OCI-LY1 (cell line): ENCODE measurements at regions not wholly inside any gene's neighbourhood (a gene's known extent, or its start where the extent isn't known, plus 50 kb on each side); places are given as distances from the start of the nearest gene placed in this dataset.

Experiments
- H2AFZ ChIP-seq: fragments of 200-600 bp; sonication (generic), shearing (Covaris generic); 2 replicates; pipeline ENCODE4 v1.6.0; 2014; ENCODE audit warnings: antibody characterized with exemption, mild to moderate bottlenecking, low read length
- H3F3A ChIP-seq: fragments of 200-600 bp; sonication (generic), shearing (Covaris generic); 2 replicates; pipeline ENCODE4 v1.6.0; 2014; ENCODE audit warnings: mild to moderate bottlenecking, antibody characterized with exemption, low read length, moderate library complexity; ENCODE audit not compliant: insufficient read depth
- H3K27ac ChIP-seq: fragments of 200-600 bp; sonication (generic); 2 replicates; pipeline ENCODE4 v1.5.1; 2014; ENCODE audit warnings: low read length, mixed run types, mild to moderate bottlenecking, low read depth; ENCODE audit not compliant: poor library complexity, severe bottlenecking
- H3K27me3 ChIP-seq: fragments of 200-600 bp; sonication (generic); 2 replicates; pipeline ENCODE4 v1.6.0; 2014; ENCODE audit warnings: antibody characterized with exemption, mild to moderate bottlenecking, low read length, moderate library complexity; ENCODE audit not compliant: insufficient read depth
- H3K36me3 ChIP-seq: fragments of 200-600 bp; sonication (generic); 2 replicates; pipeline ENCODE4 v1.6.1; 2014; ENCODE audit warnings: mild to moderate bottlenecking, antibody characterized with exemption, low read length, moderate library complexity, mixed read lengths; ENCODE audit not compliant: insufficient read depth
- H3K4me1 ChIP-seq: fragments of 200-600 bp; sonication (generic); 2 replicates; pipeline ENCODE4 v1.5.1; 2014; ENCODE audit warnings: mild to moderate bottlenecking, low read length, moderate library complexity; ENCODE audit not compliant: insufficient read depth, severe bottlenecking
- H3K4me2 ChIP-seq: fragments of 200-600 bp; sonication (generic), shearing (Covaris generic); 2 replicates; pipeline ENCODE4 v1.6.1; 2014; ENCODE audit warnings: low read length
- H3K4me3 ChIP-seq: fragments of 200-600 bp; sonication (generic); 2 replicates; pipeline ENCODE4 v1.5.1; 2014; ENCODE audit warnings: low read length, low read depth, mild to moderate bottlenecking, mixed read lengths; ENCODE audit not compliant: poor library complexity, severe bottlenecking
- H3K79me2 ChIP-seq: fragments of 200-600 bp; shearing (Covaris generic); 2 replicates; pipeline ENCODE4 v1.6.1; 2016; ENCODE audit warnings: mixed run types, low read length, mixed read lengths; ENCODE audit not compliant: insufficient read depth
- H3K9ac ChIP-seq: fragments of 200-600 bp; sonication (generic), shearing (Covaris generic); 2 replicates; pipeline ENCODE4 v1.6.1; 2014; ENCODE audit warnings: mild to moderate bottlenecking, low read length, mixed read lengths
- H3K9me2 ChIP-seq: fragments of 200-600 bp; sonication (generic), shearing (Covaris generic); 2 replicates; pipeline ENCODE4 v1.6.1; 2014; ENCODE audit warnings: low read depth, mild to moderate bottlenecking, low read length, mixed read lengths
- H3K9me3 ChIP-seq: fragments of 200-600 bp; shearing (Covaris generic); 2 replicates; pipeline ENCODE4 v1.6.1; 2014; ENCODE audit warnings: low read length, mixed read lengths
- H4K20me1 ChIP-seq: fragments of 200-600 bp; sonication (generic), shearing (Covaris generic); 2 replicates; pipeline ENCODE4 v1.6.0; 2016; ENCODE audit warnings: mild to moderate bottlenecking, low read length; ENCODE audit not compliant: insufficient read depth
- EZH2 ChIP-seq: fragments of 200-600 bp; sonication (generic), shearing (Covaris generic); IDR thresholded peaks from 2 replicates; pipeline ENCODE4 v1.8.0; 2017; ENCODE audit warnings: borderline replicate concordance, mixed run types, mild to moderate bottlenecking, antibody characterized with exemption, low read length, moderate library complexity, mixed read lengths
- TF ChIP-seq, protein P1 (sequence below): fragments of 200-600 bp; sonication (generic), shearing (Covaris generic); IDR thresholded peaks from 2 replicates; pipeline ENCODE4 v1.5.1; 2017; ENCODE audit warnings: mild to moderate bottlenecking, antibody characterized with exemption, low read length, moderate library complexity, mixed read lengths

DNA sequence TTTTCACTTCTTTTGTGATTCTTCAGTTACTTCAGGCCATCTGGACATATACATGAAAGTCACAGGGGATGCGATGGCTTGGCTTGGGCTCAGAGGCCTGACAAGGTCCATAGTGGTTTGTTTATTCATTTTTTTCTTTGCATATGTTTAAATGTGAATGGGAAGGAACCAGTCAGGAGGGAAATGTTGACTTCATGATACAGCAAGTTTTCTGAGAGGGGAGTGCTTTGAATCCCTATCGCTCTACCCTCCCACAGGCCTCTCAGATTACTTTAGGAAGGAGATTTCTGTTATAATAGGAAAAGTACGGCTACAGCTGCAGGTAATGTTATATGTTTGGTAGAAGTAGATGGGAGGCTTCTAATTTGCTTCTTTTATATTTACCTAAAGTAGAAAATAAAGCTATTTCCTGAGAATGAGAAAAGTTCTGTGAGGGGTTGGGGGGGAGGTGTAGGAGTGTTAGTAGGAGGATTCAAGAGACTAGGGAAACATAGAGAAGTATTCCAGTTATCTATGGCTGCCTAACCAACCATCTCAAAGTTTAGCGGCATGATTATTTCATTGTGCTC is 322.9 kb downstream of the RAPGEF2 start:
- no peak overlapping the region for H3K27ac ChIP-seq
- no peaks in the 10 kb centered on the region for H3K9me3 ChIP-seq
- H3K4me1 ChIP-seq: no peaks in the 10 kb centered on the region
- no peaks in the 10 kb centered on the region for H3K27me3 ChIP-seq
- no peak overlapping the region for H3K4me3 ChIP-seq
- H3K79me2 ChIP-seq: no peaks in the 10 kb centered on the region
- H3K9ac ChIP-seq: no peak overlapping the region
- H3K9me2 ChIP-seq: no peaks in the 10 kb centered on the region
- no peaks in the 10 kb centered on the region for H3K36me3 ChIP-seq
- no peaks in the 10 kb centered on the region for H4K20me1 ChIP-seq
- no peak overlapping the region for H3K4me2 ChIP-seq
- H2AFZ ChIP-seq: no peak overlapping the region
- no peaks in the 10 kb centered on the region for H3F3A ChIP-seq
- TF ChIP-seq, protein P1, sequence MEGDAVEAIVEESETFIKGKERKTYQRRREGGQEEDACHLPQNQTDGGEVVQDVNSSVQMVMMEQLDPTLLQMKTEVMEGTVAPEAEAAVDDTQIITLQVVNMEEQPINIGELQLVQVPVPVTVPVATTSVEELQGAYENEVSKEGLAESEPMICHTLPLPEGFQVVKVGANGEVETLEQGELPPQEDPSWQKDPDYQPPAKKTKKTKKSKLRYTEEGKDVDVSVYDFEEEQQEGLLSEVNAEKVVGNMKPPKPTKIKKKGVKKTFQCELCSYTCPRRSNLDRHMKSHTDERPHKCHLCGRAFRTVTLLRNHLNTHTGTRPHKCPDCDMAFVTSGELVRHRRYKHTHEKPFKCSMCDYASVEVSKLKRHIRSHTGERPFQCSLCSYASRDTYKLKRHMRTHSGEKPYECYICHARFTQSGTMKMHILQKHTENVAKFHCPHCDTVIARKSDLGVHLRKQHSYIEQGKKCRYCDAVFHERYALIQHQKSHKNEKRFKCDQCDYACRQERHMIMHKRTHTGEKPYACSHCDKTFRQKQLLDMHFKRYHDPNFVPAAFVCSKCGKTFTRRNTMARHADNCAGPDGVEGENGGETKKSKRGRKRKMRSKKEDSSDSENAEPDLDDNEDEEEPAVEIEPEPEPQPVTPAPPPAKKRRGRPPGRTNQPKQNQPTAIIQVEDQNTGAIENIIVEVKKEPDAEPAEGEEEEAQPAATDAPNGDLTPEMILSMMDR: no peak
- no peak for TF ChIP-seq EZH2

DNA sequence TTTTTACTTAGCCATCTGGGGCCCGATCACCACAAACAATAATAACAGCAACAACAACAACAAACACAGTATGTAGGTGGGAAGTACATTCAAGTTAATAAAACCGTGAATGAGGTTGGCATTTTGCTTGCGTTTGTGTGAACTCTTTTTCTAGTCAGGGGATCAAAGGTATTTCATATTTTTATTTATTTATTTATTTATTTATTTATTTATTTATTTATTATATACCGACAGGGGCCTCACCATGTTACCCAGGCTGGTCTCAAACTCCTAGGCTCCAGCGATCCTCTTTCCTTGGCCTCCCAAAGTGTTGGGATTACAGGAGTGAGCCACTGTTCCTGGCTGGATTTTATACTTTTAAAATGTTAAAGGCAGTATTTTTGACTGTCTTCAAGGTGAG is 325.4 kb downstream of the RAPGEF2 start:
- Histone ChIP-seq H3F3A (no peaks in the 10 kb centered on the region), H3K36me3 (no peaks in the 10 kb centered on the region), H3K79me2 (no peaks in the 10 kb centered on the region), H2AFZ (no peak overlapping the region), H3K9me3 (no peaks in the 10 kb centered on the region), H3K4me2 (no peak overlapping the region), H4K20me1 (no peaks in the 10 kb centered on the region), H3K27ac (no peak overlapping the region), H3K4me1 (no peaks in the 10 kb centered on the region), H3K9ac (no peak overlapping the region), H3K27me3 (no peaks in the 10 kb centered on the region), H3K4me3 (no peak overlapping the region), H3K9me2 (no peaks in the 10 kb centered on the region)
- TF ChIP-seq EZH2: no peak
- TF ChIP-seq, protein P1: no peak

DNA sequence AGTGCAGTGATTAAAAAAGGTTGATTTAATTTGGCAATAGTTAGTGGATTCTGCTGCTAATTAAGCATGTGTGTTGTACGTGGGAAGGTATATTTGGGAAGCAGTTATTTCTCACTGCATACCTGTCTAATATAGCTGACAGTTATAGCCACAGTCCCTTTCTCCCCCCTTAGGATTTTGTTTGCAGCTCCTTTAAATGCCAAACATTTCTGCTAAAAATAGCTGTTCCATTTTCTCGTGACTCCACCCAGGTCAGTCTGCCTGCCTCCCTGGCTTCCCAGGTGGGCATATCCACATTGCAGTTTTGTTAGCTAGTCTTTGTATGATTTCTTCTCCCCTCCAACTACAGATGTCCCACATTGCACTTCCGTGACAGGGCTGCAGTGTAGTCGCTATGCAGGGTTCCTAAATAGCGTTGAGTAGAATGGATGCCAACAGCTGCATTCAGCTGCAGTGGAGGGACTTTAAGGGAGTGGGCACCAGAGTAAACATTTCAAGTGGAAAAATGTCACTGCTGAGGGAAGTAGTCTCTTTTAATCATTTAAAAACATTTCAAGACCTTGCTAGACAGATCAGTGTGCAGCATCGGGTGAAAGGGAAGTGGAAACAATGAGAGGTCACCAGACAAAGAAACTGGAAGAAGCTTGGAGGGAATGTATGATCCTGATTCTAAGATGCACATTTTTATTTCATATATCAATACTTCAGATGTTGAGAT is 326.3 kb downstream of the RAPGEF2 start:
- Histone ChIP-seq H3K4me2 (no peak overlapping the region), H3K9me2 (no peaks in the 10 kb centered on the region), H3K4me3 (no peak overlapping the region), H3K9ac (no peak overlapping the region), H3K36me3 (no peaks in the 10 kb centered on the region), H3K27me3 (no peaks in the 10 kb centered on the region), H3K4me1 (no peaks in the 10 kb centered on the region), H3K9me3 (no peaks in the 10 kb centered on the region), H2AFZ (no peak overlapping the region), H3K27ac (no peak overlapping the region), H4K20me1 (no peaks in the 10 kb centered on the region), H3K79me2 (no peaks in the 10 kb centered on the region), H3F3A (no peaks in the 10 kb centered on the region)
- TF ChIP-seq, protein P1: no peak
- TF ChIP-seq EZH2: no peak
